ENCODE measurements at regions not wholly inside any gene's neighbourhood (a gene's known extent, or its start where the extent isn't known, plus 50 kb on each side); places are given as distances from the start of the nearest gene placed in this dataset.

DNA sequence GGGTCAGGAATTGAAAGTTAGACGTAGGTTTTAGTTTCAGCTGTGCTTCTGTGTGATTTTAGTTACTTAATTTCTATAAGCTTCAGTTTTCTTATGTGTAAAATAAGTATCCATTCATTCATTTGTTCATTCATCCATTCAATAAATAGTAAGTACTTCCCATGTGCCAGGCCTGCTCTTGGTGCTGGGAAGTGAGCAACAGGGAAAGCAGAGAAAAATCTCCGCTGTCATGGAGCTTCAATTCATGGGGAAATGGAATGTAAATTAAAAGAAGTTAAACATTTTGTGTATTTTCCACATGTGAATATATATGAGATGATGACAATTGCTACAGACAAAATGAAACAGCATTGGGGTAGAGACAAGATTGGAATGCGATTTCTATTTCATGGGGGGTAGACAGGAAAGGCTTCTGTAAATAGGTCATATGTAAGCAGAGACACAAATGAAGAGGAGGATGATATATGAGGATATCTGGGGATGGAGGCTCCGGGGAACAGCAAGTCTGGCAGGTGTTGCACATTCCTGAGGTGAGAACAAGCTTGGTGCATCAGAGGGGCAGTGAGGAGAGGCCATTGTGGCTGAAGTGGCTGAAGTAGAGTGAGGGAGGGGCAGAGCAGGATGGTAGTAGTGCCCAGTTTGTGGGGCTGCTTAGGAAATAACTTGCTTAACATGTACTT lies 66.2 kb downstream of the FHIP1A start:
- Histone ChIP-seq H3K4me1 (ENCODE audit: insufficient read depth, low read length) (peaks cover 24% of the 10 kb centered on the region), H4K20me1 (ENCODE audit: insufficient read depth, low read length) (no peaks in the 10 kb centered on the region), H3K27me3 (ENCODE audit: control insufficient read depth in 1 of 2, insufficient read depth in 2 of 2, low read length in 2 of 2) (no peaks in the 10 kb centered on the region), H3K27ac (ENCODE audit: extremely low read length, insufficient read depth, low read length) (no peak overlapping the region), H3K9ac (ENCODE audit: insufficient read depth, low read depth, low read length) (no peak overlapping the region), H3K9me3 (ENCODE audit: low read length) (no peaks in the 10 kb centered on the region), H3K36me3 (replicated peaks in 1 of 2; ENCODE audit: control insufficient read depth in 1 of 2, insufficient read depth in 2 of 2, low read length in 2 of 2) (no peaks in the 10 kb centered on the region), H3K4me2 (ENCODE audit: low read depth, low read length) (no peak overlapping the region), H2AFZ (ENCODE audit: low read length) (no peak overlapping the region), H3K4me3 (replicated peaks in 1 of 3; ENCODE audit: insufficient read depth in 1 of 3, low read depth in 2 of 3, low read length in 3 of 3) (no peak overlapping the region), H3K79me2 (ENCODE audit: insufficient read depth, low read length) (no peaks in the 10 kb centered on the region)
- ChIA-PET CTCF (ENCODE audit: low intra/inter-chr PET ratio, low total read pairs) (no interaction called here), POLR2A (no interaction called here)
- FAIRE-seq (no peak), ATAC-seq (no peak), DNase-seq (ENCODE audit: low spot score) (no peak)
- intact Hi-C loops (cut with micrococcal nuclease; ENCODE audit: unreplicated experiment) = no loop called here
- WGBS (ENCODE audit: low lambda C conversion rate) = 75% methylated on average over 4 of the region's 4 CpGs
- TF ChIP-seq ZFYVE20 (CRISPR knock-in tag; IDR thresholded peaks at IDR 0.05; ENCODE audit: borderline replicate concordance, low read depth) = no peak
- no peak for TF ChIP-seq TRIM24 (CRISPR knock-in tag; IDR thresholded peaks at IDR 0.05)
- TF ChIP-seq, protein P1, sequence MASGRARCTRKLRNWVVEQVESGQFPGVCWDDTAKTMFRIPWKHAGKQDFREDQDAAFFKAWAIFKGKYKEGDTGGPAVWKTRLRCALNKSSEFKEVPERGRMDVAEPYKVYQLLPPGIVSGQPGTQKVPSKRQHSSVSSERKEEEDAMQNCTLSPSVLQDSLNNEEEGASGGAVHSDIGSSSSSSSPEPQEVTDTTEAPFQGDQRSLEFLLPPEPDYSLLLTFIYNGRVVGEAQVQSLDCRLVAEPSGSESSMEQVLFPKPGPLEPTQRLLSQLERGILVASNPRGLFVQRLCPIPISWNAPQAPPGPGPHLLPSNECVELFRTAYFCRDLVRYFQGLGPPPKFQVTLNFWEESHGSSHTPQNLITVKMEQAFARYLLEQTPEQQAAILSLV (CRISPR knock-in tag; IDR thresholded peaks at IDR 0.05; ENCODE audit: borderline replicate concordance) = no peak
- TF ChIP-seq HOXA3 (CRISPR knock-in tag; IDR thresholded peaks at IDR 0.05) = no peak
- no peak for TF ChIP-seq ZNF333 (CRISPR knock-in tag; IDR thresholded peaks at IDR 0.05; ENCODE audit: borderline replicate concordance)
- TF ChIP-seq ZNF850 (CRISPR knock-in tag; conservative IDR thresholded peaks at IDR 0.05) = no peak
- TF ChIP-seq TBX2 (CRISPR knock-in tag; IDR thresholded peaks at IDR 0.05; ENCODE audit: borderline replicate concordance) = no peak
- no peak for TF ChIP-seq NONO (IDR thresholded peaks at IDR 0.05)
- no peak for TF ChIP-seq NONO (CRISPR knock-in tag; conservative IDR thresholded peaks at IDR 0.05)
- in situ Hi-C loops (cut with HindIII; ENCODE audit: extremely low pct_ligation_motif_present, low pct_unique_long_range_greater_than_20kb) = no loop called here
- no TSS peak for BruUV-seq (replicated peaks)
